Activated naive CD8-positive, alpha-beta T cell treated with anti-CD3 and anti-CD28 coated beads, Interleukin-2, amount 50 U/mL, for 16 hours (primary cell): ENCODE measurements at regions not wholly inside any gene's neighbourhood (a gene's known extent, or its start where the extent isn't known, plus 50 kb on each side); places are given as distances from the start of the nearest gene placed in this dataset.

Experiments
- DNase-seq: peaks from one replicate; pipeline ENCODE4 v3.0.0-alpha.2; 2020; ENCODE audit warnings: low read depth, low spot score

DNA sequence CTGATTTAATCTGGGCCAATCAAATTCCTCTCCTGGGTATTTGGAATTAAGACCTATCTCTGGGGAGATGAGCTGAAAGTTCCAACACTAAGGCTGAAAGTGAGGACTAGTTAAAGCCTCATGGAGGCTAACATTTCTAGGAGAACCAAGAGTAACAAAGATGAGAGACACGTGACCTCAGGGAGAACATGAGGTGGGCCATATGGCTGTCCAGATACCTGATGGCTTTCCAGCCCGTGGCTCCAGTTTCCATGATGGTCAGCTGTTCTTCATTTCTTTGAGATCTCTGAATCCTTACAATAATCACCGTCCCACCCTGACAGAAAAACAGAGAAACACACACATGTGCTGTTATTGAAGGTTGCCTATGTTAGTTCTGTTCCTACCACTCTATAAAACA lies 66.1 kb downstream of the LEPR start:
- no peak for DNase-seq

DNA sequence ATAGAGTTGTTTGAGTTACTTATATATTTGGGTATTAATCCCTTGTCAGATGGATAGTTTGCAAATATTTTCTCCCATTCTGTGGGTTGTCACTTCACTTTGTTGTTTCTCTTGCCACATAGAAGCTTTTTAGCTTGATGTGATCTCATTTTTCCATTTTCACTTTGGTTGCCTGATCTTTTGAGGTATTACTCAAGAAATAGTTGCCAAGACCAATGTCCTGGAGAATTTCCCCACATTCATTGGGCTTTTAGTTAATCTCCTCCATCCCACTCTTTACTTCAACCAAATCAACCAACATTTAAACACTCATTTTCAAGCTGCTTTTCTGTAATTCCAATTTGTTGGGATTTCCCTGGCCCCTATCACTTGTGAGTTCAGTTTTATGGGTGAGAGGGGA lies 69.0 kb downstream of the LEPR start:
- no peak for DNase-seq

DNA sequence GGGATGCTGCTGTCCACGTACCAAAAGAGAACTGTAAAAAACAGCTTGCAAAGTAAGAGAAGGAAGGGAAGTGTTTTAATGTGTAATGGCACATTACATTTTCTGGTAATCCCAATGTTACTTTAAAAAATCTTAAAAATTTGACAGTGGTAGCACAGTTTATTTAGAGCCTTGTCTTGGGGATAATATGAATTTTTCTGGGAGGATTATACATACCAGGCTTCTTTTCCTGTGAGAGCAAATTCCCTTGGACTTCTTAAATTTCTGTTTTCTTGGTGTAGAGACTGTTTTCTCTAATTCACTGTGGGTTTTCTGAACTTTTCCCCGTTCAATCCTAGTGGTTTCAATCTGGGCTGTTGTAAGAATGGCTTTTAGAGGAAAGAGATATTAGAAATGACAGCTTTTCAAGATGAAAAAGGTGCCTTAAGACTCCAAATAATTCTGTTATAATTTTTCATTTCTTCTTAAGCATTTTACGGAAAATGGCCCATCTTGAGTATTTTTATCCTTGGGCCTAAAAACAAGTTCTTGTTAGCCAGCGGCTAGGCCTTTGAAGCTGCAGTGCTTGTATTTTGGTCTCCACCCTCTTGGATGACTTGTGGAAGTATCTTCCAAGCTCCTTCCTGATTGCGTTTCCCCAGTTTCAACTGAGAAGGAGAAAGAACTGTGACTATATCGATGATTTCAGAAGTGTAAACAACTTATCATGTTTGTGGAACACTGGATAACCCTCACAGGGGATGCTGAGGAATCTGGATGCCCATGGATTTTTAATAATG lies 70.0 kb downstream of the LEPR start:
- no peak for DNase-seq

DNA sequence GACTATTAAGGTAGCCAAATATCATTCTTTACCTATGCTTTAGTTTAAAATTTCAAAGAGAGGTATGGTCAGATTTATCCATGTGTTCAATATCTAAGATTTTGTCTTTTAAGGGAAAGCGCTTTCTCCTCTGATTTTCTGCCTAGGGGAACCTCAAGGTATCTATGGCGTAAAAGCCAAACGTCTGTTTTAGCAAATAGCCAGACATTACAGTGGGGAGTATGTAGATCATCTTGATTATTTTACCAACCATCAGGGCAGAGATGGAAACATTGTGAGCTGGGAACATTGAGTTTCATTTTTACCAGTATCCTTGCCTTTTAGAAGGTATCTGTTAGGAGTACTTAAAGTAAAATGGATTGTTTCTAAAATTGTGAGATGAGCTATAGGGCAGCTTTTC lies 71.0 kb downstream of the LEPR start:
- DNase-seq = no peak

DNA sequence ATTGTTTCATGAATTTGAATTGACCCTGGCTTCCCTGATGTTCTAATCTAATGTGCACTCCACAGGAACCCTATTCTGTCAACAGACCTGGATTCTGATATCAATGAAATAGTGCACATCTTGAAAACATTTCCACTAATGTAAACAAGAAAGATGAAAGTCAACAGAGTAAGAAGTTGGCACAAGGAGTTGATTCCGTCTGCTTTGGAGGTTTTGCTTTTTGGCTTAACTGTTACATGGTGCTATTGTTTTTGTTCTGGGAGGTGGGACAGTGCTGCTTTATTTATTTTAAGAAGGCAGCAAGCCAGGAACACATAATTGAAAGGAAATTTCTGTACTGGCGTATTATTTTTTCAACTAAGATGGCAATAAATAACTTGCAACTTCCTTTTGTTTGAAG lies 73.3 kb downstream of the LEPR start:
- DNase-seq = no peak

DNA sequence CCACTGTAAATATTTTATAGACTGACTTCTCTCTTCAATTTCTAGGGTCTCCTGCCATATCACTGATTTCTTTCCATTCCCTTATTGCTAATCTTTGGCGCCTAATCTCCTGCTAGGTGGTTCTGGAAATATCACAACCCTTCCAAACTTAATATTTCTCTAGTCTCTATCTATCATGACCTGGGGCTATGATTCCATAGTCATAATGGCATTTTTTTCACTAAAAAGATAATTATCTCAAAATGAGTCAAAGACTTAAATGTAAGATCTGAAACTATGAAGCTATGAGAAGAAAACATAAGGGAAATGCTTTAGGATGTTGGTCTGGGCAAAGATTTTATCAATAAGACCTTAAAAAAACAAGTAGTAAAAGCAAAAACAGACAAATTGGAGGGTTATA lies 74.2 kb downstream of the LEPR start:
- DNase-seq = no peak

DNA sequence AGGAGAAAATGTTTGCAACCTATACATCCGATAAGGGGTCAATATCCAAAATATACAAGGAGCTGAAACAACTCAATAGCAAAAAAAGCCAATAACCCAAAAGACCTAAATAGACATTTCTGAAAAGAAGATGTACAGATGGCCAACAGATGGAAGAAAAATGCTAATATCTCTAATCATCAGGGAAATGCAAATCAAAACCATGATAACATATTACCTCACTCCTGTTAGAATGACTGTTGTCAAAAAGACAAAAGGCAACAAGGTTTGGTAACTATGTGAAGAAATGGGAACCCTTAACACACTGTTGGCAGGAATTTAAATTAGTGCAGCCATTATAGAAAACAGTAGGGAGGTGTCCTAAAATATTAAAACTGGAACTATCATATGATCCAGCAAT lies 74.7 kb downstream of the LEPR start:
- no peak for DNase-seq

DNA sequence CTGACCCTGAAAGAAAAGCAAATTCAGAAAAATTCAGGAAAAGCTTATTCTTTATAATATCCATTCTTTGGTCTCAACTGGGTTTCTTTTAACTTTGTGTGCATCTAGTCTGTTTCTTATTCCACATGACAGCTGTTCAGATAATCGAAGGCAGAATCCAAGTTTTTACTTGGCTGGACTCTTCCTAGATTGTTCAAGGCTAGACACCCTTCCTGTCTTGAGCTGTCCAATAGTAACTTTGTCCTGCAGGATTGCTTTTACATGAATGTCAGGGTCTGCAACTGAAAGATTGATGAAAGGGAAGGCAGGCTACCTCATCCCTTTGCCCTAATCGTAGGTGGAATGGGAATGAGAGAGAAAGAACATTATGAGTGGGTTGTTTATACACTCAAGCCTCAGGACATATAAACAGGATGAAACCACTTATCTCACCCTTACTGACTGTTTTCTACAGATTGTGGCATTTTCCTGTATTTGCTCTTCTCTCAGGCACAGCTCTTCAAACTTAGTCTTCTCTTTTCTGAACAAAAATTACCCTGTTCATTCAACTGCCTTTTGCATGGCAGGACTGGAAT lies 76.9 kb downstream of the LEPR start:
- DNase-seq = no peak

DNA sequence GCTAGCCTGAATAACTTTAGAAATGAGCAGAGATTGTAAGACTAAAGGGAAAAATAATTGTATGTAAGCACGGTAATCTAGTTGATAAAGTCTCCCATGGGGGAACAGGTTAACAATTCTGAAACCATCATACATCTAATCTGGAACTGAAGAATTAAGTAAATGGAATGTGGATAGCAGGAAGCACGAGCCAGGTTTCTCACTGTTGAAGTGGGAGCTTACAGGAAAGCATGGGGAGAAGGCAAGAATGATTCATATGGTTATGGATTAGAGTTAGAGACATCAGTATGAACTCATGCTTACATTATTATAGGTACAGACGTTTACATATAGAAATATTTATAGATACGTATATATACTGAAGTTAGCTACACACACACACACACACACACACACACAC lies 83.0 kb downstream of the LEPR start:
- no peak for DNase-seq

DNA sequence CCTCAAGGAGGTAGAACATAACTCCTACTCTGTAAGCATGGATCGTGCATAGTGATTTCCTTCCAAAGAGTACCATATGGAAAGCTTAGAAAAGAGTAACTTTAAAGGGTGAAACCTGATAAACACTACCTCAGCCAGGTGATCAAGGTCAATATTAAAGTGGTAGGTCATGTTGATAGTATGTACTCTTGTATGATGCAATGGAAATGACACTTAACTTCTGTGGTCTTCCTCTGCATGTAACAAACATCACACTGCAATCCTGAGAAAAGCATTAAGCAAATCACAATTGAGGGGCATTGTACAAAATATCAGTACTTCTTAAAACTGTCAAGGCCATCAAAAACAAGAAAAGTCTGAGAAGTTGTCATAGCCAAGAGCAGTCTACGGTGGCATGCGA lies 83.8 kb downstream of the LEPR start:
- no peak for DNase-seq

DNA sequence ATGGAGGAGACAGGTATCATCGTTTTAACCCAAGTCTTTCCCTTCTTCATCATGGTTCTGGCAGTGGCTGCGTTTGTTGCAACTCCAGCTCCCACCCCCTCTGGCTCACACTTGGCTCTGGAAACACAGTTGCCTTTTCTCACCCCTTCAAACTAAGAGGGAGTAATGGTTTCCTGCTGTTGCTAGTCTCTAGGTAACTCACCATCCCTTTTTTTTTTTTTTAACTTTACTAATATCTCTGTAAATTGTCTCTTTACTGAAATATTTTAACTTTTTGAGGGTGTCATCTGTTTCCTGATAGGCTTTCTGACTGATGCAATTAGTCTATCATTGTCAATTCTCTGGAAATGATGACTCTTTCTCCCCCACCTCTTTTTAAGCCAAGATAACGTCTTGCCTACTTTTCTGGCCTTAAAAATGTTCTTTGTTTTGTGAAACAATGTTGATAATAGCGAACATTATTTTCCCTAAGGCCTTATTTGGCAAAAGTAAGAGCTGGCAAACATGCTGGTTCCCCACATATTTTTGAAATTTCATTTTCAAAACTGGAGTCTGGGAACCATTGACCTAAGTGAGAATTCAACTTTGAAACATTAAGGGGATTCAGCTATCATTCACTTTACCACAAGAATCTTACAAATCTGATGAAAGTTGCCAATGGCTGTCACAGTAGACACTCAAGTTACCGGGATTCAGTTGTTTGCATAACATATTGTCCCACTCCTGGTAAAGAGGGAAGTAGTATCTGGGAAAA lies 85.3 kb downstream of the LEPR start:
- no peak for DNase-seq

DNA sequence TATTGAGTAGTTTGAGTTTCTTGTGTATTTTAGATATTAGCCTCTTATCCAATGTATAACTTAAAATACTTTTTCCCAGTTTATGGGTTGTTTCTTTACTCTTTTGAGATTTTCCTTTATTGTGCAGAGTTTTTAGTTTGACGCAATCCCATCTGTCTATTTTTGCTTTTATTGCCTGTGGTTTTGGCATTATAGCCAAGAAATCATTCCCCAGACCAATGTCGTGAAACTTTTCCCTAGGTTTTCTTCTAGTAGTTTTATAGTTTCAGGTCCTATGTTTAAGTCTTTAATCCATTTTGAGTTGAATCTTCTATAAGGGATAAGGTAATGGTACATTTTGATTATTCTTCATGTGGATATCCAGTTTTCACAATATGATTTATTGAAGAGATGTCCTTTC lies 87.6 kb downstream of the LEPR start:
- no peak for DNase-seq

DNA sequence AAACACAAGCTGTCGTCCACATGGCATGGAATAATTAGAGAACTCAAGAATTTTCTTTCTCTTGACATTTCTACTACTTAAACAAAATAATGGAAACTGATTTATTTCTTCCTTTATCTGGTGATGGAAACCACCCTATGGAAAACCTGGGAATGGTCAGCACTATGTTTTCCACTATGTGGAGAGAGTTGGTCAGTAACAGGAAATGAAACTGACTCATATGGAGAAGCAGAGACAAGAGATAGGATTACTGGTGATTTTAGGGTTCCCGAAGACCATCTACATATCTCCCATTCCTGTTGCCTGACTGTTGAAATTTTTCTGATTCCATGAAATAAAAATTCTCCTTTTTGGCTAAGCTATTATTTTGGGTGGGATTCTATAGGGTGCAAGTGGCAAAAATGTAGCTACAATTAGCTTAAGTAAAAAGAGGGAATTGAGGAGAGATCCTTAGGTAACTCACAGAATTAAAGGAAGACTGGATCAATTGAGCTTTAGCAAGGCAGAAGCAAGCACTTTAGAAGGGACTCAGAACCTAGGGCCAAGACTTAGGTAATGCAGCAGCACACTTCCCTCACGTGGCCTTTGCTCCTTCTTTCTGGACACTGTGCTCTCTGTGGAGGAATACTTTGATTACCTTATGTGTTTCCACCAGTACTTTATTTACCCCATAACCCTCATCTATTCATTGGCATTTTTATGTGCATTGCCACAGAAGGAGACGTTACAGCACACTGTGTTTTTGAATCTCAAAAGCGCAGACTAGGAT lies 89.6 kb downstream of the LEPR start:
- DNase-seq = no peak

DNA sequence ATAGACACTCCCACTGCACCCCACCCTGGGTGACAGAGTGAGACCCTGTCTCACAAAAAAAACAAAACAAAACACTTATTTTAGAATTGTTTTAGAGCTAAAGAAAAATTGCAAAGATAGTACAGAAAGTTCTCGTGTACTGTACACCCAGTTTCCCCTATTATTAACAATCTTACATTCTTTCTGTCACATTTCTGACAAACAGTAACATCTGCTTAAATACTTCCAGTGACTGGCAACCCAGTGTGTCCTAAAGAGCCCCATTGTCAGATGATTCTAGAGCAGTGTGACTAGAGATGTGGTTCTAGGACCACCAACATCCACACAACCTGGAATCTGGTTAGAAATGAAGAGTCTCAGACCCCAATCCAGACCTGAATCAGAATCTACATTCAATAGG lies 90.5 kb downstream of the LEPR start:
- no peak for DNase-seq

DNA sequence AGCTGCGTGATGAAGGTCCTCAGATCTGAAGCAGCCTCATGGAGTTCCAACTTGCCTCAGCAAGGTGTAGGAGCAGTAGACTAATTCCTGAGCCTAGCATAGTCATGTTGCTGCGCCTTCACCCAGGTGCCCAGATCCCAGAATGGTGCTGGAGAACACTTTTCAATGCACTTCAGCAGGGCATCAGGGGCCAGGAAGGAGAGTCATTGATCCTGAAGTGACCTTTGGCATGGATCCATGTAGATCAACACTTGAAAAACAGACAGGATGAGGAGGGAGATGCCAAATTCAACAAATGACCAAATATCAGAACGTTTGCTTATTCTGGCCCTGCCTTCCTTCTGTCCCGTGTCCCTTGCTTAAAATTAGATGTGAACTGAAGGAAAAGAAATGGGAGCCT lies 91.9 kb downstream of the LEPR start:
- no peak for DNase-seq

DNA sequence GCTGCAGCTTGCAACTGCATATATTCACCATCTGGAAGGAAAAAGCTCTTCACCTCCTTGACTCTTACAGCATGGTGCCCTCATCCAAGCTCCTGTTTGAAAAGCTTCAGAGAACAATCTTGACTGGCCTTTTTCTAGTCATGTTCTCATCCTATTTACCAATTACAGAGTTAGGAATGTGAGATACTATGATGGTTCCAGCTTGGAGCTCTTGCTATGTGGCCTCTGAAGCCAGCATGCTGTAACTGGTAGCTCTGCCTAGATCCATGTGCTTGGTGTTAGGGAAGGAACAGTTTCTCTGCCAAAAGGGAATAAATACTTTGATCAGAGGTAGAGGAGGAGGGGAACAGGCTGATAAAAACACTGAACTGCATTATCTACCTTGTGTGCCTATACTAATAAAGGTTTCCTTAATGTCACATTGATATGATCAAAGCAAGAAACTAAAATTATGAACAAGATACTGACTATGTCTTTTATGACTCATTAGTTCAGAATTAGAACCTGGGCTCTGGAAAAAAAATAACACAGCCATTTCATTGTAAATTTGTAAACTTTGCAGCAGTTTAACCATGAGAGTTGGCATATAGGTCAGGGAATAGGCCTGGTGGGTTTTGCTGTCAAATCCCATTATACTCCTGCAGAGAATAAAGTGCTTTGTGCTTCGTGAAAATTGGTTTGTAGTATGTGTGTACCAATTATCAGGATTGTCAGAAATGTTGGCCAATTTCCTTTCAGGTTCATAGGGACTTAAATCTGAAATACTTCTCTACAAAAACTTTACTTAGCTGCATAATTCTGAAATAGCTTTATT lies 92.7 kb downstream of the LEPR start:
- no peak for DNase-seq

DNA sequence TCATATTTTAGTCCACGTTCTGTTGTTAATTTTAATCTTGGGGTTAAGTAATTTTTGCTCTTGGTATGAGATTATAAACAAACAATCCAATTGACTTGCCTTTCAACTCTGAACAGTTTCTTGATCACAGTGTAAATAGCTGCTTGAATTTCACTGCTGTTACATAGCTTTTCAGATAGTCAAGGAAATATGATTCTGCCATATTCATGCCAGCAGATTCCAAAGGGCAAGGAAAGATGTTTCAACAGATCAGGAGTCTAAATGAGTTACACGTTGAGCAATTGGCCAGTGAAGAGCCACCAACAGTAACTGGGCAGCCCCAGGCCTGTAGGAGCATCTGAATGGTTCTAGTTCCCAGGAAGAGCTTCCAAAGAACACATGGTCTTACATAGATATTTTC lies 93.6 kb downstream of the LEPR start:
- DNase-seq = no peak

DNA sequence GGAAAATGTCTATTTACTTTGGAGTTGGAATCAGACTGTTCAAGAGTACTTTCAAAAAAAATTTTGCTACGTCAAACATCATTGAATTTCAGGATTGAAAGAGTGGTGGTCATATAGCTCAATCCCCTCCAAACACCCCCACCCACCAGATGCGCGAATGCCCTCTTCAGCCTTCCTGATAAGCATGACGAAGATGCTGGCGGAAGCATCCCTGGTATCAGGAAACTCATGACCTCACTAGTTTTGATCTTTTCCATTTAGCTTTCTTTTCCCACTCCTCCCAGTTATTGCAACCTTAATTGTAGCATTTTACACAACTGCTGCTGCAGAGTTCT lies 104.4 kb downstream of the LEPR start:
- no peak for DNase-seq

DNA sequence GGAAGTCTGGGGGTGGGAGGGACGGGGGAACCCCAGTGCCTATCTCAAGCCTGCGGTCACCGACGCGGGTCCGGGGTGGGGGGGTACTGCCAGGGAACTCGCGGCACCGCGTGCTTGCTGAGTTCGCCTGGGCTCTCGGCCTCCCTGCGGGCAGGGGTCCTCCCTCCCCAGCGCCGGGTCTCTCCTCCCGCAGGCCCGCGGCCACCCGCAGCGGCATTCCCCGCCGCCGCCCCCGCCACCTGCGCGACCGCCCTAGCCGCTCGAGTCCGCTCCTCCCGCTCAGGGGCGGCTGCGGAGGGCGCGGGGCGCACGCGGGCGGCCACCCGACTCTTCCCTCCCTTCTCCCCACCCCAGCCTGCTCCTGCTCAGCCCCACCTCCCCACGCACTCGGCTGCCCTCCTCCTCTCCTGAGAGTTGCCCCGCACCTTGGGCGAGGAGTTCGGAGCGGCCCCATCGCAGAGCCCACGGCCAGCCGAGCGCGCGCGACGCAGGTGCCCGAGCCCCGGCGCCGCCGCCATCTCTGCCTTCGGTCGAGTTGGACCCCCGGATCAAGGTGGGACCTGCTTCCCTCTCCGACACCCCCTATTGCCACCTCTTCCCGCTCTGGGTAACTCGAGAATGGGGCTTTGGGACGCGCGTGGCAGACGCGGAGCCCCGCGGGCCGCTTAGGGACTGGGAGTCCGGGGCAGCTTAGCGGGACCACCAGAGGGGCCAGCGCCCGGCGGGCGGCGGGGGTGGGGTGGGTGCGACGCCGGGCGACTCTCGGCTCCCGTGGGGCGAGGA lies 105.0 kb downstream of the LEPR start:
- DNase-seq = no peak

DNA sequence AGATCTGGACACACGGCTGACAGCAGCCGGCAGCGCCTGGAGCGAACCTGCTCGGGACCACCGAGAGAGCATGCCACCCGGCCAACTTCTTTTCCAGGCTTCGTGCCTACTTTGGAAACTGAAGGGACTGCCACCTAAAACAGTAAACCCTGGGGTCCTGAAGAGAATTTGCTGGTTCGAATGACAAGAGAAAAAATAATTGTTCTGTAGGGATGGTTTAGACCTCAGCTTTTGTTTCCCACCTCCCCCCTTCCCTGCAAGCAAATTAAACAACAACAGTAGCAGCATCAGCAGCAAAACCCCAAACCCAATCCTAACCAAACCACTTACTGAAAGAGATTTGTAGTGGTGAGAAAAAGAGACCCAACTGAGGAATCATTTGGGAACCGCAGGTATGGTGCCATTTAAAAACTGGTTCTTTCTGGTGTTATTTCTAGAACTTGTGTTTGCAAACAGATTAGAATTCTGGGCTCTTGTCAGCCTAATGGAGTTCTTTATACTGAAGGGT lies 105.6 kb downstream of the LEPR start:
- DNase-seq = no peak

DNA sequence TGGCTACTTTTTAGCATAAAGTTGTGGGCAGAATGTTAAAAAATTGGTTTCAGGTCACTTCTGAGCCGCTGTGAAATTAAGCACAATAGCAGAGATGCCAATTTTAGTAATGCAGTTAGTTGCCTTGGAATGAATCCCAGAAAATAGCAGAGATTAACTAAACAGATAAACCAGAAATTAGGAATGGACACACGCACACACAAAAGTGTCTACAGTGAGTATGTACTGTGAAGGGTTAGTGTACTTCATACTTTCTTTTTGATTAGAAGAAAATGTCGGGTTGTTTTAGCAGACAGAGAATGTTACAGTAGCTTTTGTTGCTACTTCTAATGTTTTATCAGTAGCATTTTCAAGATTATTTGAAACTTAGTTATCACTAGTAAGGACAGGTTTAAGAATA lies 106.7 kb downstream of the LEPR start:
- DNase-seq = no peak
